NT2/D1 (cell line): ENCODE measurements at regions not wholly inside any gene's neighbourhood (a gene's known extent, or its start where the extent isn't known, plus 50 kb on each side); places are given as distances from the start of the nearest gene placed in this dataset.

Source experiments
- SUZ12 ChIP-seq: IDR thresholded peaks from 2 replicates; pipeline ENCODE4 v1.6.1; 2011; ENCODE audit not compliant: insufficient read length, insufficient read depth; ENCODE audit errors: extremely low read depth
- YY1 ChIP-seq: IDR thresholded peaks from 2 replicates; pipeline ENCODE4 v1.6.1; 2011; ENCODE audit not compliant: insufficient read length, insufficient read depth
- ZNF274 ChIP-seq: IDR thresholded peaks from 2 replicates; pipeline ENCODE4 v1.6.1; 2011; ENCODE audit warnings: mild to moderate bottlenecking, low read depth, low read length

DNA sequence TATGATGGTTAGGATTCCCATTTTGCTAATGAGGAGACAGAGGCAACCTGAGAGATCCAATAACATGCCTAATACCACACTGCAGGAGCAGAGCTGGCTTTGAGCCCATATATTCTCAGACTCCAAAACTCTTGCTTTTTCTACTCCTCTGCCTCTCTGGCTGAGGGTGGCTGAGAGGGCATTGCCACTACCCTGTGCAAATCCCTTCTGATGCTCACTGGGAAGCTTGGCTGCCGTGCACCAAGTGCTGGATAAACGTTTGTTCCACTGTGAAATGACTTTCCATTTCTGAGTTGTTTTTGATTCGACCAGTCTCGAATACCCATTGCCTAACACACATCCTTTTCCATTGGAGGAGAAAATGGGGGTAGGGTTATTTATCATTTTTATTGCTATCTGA is 123.1 kb upstream of the SORCS3 start:
- no peak for TF ChIP-seq ZNF274
- TF ChIP-seq YY1 = no peak
- TF ChIP-seq SUZ12 = no peak
